HepG2 (cell line): ENCODE measurements at regions not wholly inside any gene's neighbourhood (a gene's known extent, or its start where the extent isn't known, plus 50 kb on each side); places are given as distances from the start of the nearest gene placed in this dataset.
A peak's percentile ranks its signal among the peaks of the same experiment; 100 is the strongest.

Experiments used
- ATAC-seq: fragments of 200-7000 bp; cut with Tn5 transposase; 3 replicates; pipeline ENCODE4 v1.9.1; 2020; ENCODE audit warnings: mild to moderate bottlenecking, moderate library complexity
- BruUV-seq: library from RNA; stranded (reverse); fragments of 400-500 nt; replicated peaks from 2 replicates; lab custom pipeline; 2021; lab: Mats Ljungman, UMichigan
- CTCF ChIA-PET: fragments of 300-600 bp; formaldehyde crosslinking; extraction: SDS; loops from one replicate; lab custom pipeline; 2021; ENCODE audit warnings: low total read pairs, inconsistent platforms, low intra/inter-chr PET ratio; lab: Yijun Ruan, JAX
- POLR2A ChIA-PET: fragments of 350-600 bp; sonication (Branson Sonifier 250); formaldehyde crosslinking; loops from one replicate; lab custom pipeline; 2020; ENCODE audit warnings: antibody characterized with exemption, inconsistent platforms; lab: Yijun Ruan, JAX
- DNase-seq: peaks from one replicate; pipeline ENCODE4 v3.0.0-alpha.2; 2015; ENCODE audit warnings: low spot score
- FAIRE-seq: peaks from 3 replicates; lab custom pipeline; 2011; peaks lifted over from hg19 to GRCh38; lab: Jason Lieb, UNC
- H2AFZ ChIP-seq: one replicate; pipeline ENCODE4 v1.6.1; 2011; ENCODE audit warnings: low read length, inconsistent platforms
- H3K27ac ChIP-seq: fragments of 300-600 bp; 3 replicates; pipeline ENCODE4 v1.8.0; 2011; ENCODE audit warnings: mixed run types, mild to moderate bottlenecking, mixed read lengths, low read length, inconsistent platforms; ENCODE audit not compliant: insufficient read depth; ENCODE audit errors: extremely low read length
- H3K27me3 ChIP-seq, 2 experiments: fragments of 200-600 bp in 1 of 2; 2 replicates in 1 of 2; 3 replicates in 1 of 2; pipeline versions ENCODE4 v1.6.0 to v1.8.0; 2011; ENCODE audit warnings: low read length in 2 of 2, mild to moderate bottlenecking in 2 of 2, moderate library complexity in 2 of 2, inconsistent platforms in 1 of 2; ENCODE audit not compliant: insufficient read depth in 2 of 2, control insufficient read depth in 1 of 2
- H3K36me3 ChIP-seq, 2 experiments: fragments of 200-600 bp in 1 of 2; replicated peaks in 1 of 2; 2 replicates in 1 of 2; 3 replicates in 1 of 2; pipeline versions ENCODE4 v1.5.1 to v1.8.0; 2011; ENCODE audit warnings: low read length in 2 of 2, inconsistent platforms in 1 of 2; ENCODE audit not compliant: insufficient read depth in 2 of 2, control insufficient read depth in 1 of 2
- H3K4me1 ChIP-seq: 2 replicates; pipeline ENCODE4 v1.5.1; 2012; ENCODE audit warnings: low read length, inconsistent platforms; ENCODE audit not compliant: insufficient read depth
- H3K4me2 ChIP-seq: 2 replicates; pipeline ENCODE4 v1.6.0; 2011; ENCODE audit warnings: low read depth, low read length, inconsistent platforms
- H3K4me3 ChIP-seq, 3 experiments: fragments of 200-600 bp in 1 of 3; sonication (generic), shearing (Covaris generic) in 1 of 3; replicated peaks in 1 of 3; 2 replicates each; pipeline ENCODE4 v1.5.1; 2011 to 2016; ENCODE audit warnings: low read length in 3 of 3, inconsistent platforms in 2 of 3, low read depth in 2 of 3, mild to moderate bottlenecking in 2 of 3, control low read depth in 1 of 3, mixed read lengths in 1 of 3; ENCODE audit not compliant: insufficient read depth in 1 of 3
- H3K79me2 ChIP-seq: one replicate; pipeline ENCODE4 v1.6.1; 2011; ENCODE audit warnings: low read length, inconsistent platforms; ENCODE audit not compliant: insufficient read depth
- H3K9ac ChIP-seq: 2 replicates; pipeline ENCODE4 v1.6.0; 2011; ENCODE audit warnings: mild to moderate bottlenecking, low read depth, low read length, inconsistent platforms; ENCODE audit not compliant: insufficient read depth
- H3K9me3 ChIP-seq: 2 replicates; pipeline ENCODE4 v1.5.1; 2012; ENCODE audit warnings: mild to moderate bottlenecking, low read length
- H4K20me1 ChIP-seq: 2 replicates; pipeline ENCODE4 v1.6.0; 2011; ENCODE audit warnings: inconsistent platforms, mild to moderate bottlenecking, low read length, moderate library complexity; ENCODE audit not compliant: insufficient read depth
- BRCA1 ChIP-seq: sonication (generic); formaldehyde crosslinking; IDR thresholded peaks from 2 replicates; pipeline ENCODE4 v1.4.0; 2020; ENCODE audit warnings: missing genetic modification reagents
- EHMT2 ChIP-seq: fragments of 200-600 bp; sonication (generic); IDR thresholded peaks from 2 replicates; pipeline ENCODE4 v1.7.0; 2017; ENCODE audit warnings: antibody characterized with exemption, low read depth, low read length, borderline replicate concordance
- FOXK1 ChIP-seq: sonication (generic); formaldehyde crosslinking; IDR thresholded peaks from 2 replicates; pipeline ENCODE4 v1.4.0; 2020; ENCODE audit warnings: low read depth, missing genetic modification reagents, borderline replicate concordance
- FOXO4 ChIP-seq: sonication (generic); formaldehyde crosslinking; conservative IDR thresholded peaks from 2 replicates; pipeline ENCODE4 v1.8.1; 2023; ENCODE audit warnings: missing genetic modification reagents
- HHEX ChIP-seq: IDR thresholded peaks from 2 replicates; pipeline ENCODE4 v1.6.1; 2016; ENCODE audit warnings: control low read depth
- HIVEP1 ChIP-seq: sonication (generic); formaldehyde crosslinking; IDR thresholded peaks from 2 replicates; pipeline ENCODE4 v1.4.0; 2020; ENCODE audit warnings: mild to moderate bottlenecking, missing genetic modification reagents
- HNF4A ChIP-seq: sonication (generic); formaldehyde crosslinking; IDR thresholded peaks from 2 replicates; pipeline ENCODE4 v1.4.0; 2020; ENCODE audit warnings: missing genetic modification reagents
- KLF12 ChIP-seq: sonication (generic); formaldehyde crosslinking; IDR thresholded peaks from 2 replicates; pipeline ENCODE4 v1.4.0; 2020; ENCODE audit warnings: missing genetic modification reagents, borderline replicate concordance
- KLF13 ChIP-seq: sonication (generic); formaldehyde crosslinking; IDR thresholded peaks from 2 replicates; pipeline ENCODE4 v1.4.0; 2020; ENCODE audit warnings: mild to moderate bottlenecking, missing genetic modification reagents
- MYNN ChIP-seq: sonication (generic); formaldehyde crosslinking; IDR thresholded peaks from 2 replicates; pipeline ENCODE4 v1.4.0; 2020; ENCODE audit warnings: mild to moderate bottlenecking, low read depth, missing genetic modification reagents
- NFYB ChIP-seq: sonication (generic); formaldehyde crosslinking; IDR thresholded peaks from 2 replicates; pipeline ENCODE4 v1.4.0; 2020; ENCODE audit warnings: missing genetic modification reagents
- PITX1 ChIP-seq: sonication (generic); formaldehyde crosslinking; IDR thresholded peaks from 2 replicates; pipeline ENCODE4 v1.5.1; 2020; ENCODE audit warnings: mild to moderate bottlenecking, missing genetic modification reagents
- POLR2AphosphoS2 ChIP-seq: IDR thresholded peaks from 2 replicates; pipeline ENCODE4 v1.6.1; 2011; ENCODE audit warnings: low read depth, low read length, improper control_type of control experiment
- RFXAP ChIP-seq: sonication (generic); formaldehyde crosslinking; IDR thresholded peaks from 2 replicates; pipeline ENCODE4 v1.4.0; 2020; ENCODE audit warnings: missing genetic modification reagents, borderline replicate concordance
- SMAD9 ChIP-seq: sonication (generic); formaldehyde crosslinking; IDR thresholded peaks from 2 replicates; pipeline ENCODE4 v1.5.1; 2020; ENCODE audit warnings: mild to moderate bottlenecking, missing genetic modification reagents
- SNAI1 ChIP-seq: sonication (generic); formaldehyde crosslinking; IDR thresholded peaks from 2 replicates; pipeline ENCODE4 v1.5.0; 2020; ENCODE audit warnings: mild to moderate bottlenecking, missing genetic modification reagents, borderline replicate concordance
- SNRNP70 ChIP-seq: fragments of 200-400 bp; formaldehyde crosslinking; IDR thresholded peaks from 2 replicates; pipeline ENCODE4 v1.6.1; 2017; ENCODE audit warnings: mild to moderate bottlenecking, low read depth, low read length, moderate library complexity
- SP5 ChIP-seq: IDR thresholded peaks from 2 replicates; pipeline ENCODE4 v1.6.1; 2016; ENCODE audit warnings: low read depth, borderline replicate concordance
- ZBTB25 ChIP-seq: IDR thresholded peaks from 2 replicates; pipeline ENCODE4 v1.6.1; 2018; ENCODE audit warnings: missing genetic modification reagents
- ZFP36L1 ChIP-seq: sonication (generic); formaldehyde crosslinking; IDR thresholded peaks from 2 replicates; pipeline ENCODE4 v1.8.0; 2022; ENCODE audit warnings: mild to moderate bottlenecking, missing genetic modification reagents, moderate library complexity
- ZIK1 ChIP-seq: sonication (generic); formaldehyde crosslinking; IDR thresholded peaks from 2 replicates; pipeline ENCODE4 v1.5.0; 2020; ENCODE audit warnings: mild to moderate bottlenecking, low read depth, missing genetic modification reagents, borderline replicate concordance
- ZNF432 ChIP-seq: sonication (generic); formaldehyde crosslinking; IDR thresholded peaks from 2 replicates; pipeline ENCODE4 v1.5.0; 2020; ENCODE audit warnings: missing genetic modification reagents, mild to moderate bottlenecking, borderline replicate concordance
- ZNF549 ChIP-seq: sonication (generic); formaldehyde crosslinking; IDR thresholded peaks from 2 replicates; pipeline ENCODE4 v1.5.0; 2020; ENCODE audit warnings: missing genetic modification reagents
- ZNF567 ChIP-seq: sonication (generic); formaldehyde crosslinking; IDR thresholded peaks from 2 replicates; pipeline ENCODE4 v1.8.1; 2023; ENCODE audit warnings: mild to moderate bottlenecking, missing genetic modification reagents, borderline replicate concordance
- ZNF747 ChIP-seq: sonication (generic); formaldehyde crosslinking; IDR thresholded peaks from 2 replicates; pipeline ENCODE4 v1.8.1; 2023; ENCODE audit warnings: missing genetic modification reagents, mild to moderate bottlenecking, borderline replicate concordance
- WGBS: methylation state at CpG from one replicate; pipeline ENCODE4 v1.1.6; 2017; ENCODE audit warnings: low lambda C conversion rate; 5-methylcytosine and 5-hydroxymethylcytosine counted together
- in situ Hi-C: cut with HindIII; loops from 2 replicates; pipeline ENCODE4 v1.10.0; 2017; ENCODE audit warnings: low pct_unique_long_range_greater_than_20kb; ENCODE audit not compliant: extremely low pct_ligation_motif_present
- intact Hi-C: fragments of 100-400 bp; cut with micrococcal nuclease; formaldehyde crosslinking; loops from one replicate; pipeline ENCODE4 v1.10.0; 2022; ENCODE audit not compliant: unreplicated experiment

- Histone ChIP-seq H3K27ac (peak overlapping the region; percentile 83), H3K9me3 (no peaks in the 10 kb centered on the region), H3K36me3 (no peaks in the 10 kb centered on the region), H3K27me3 (no peaks in the 10 kb centered on the region), H2AFZ (no peak overlapping the region), H3K4me3 (no peak overlapping the region; a peak in 1 of 6 replicates), H3K4me1 (peaks cover 94% of the 10 kb centered on the region), H3K79me2 (no peaks in the 10 kb centered on the region), H4K20me1 (no peaks in the 10 kb centered on the region), H3K4me2 (peak overlapping the region; percentile 41), H3K9ac (peak overlapping the region; percentile 17)
- ChIA-PET CTCF (no interaction called here), POLR2A (no interaction called here)
- TSS peak; percentile 91 for BruUV-seq
- intact Hi-C loops (no loop called here), in situ Hi-C loops (no loop called here)
- 56% methylated on average over 12 of the region's 12 CpGs for WGBS
- DNase-seq (peak; percentile 27), FAIRE-seq (peak; percentile 49), ATAC-seq (peak; percentile 22)
- peak; percentile 39 for TF ChIP-seq HNF4A (CRISPR knock-in tag)
- TF ChIP-seq ZIK1 (CRISPR knock-in tag): no peak
- TF ChIP-seq ZNF432 (CRISPR knock-in tag): no peak
- no peak for TF ChIP-seq SNAI1
- TF ChIP-seq NFYB: no peak
- no peak for TF ChIP-seq HHEX (CRISPR knock-in tag)
- no peak for TF ChIP-seq MYNN (CRISPR knock-in tag)
- 0 out of 2 replicates have a peak, but pooled peaks have one; percentile 7 for TF ChIP-seq EHMT2
- TF ChIP-seq PITX1 (CRISPR knock-in tag): no peak
- no peak for TF ChIP-seq ZNF567
- TF ChIP-seq SNRNP70: no peak
- no peak for TF ChIP-seq SMAD9
- TF ChIP-seq ZBTB25 (CRISPR knock-in tag): no peak
- TF ChIP-seq KLF13 (CRISPR knock-in tag): no peak
- no peak for TF ChIP-seq POLR2AphosphoS2
- 0 out of 2 replicates have a peak, but pooled peaks have one; percentile 78 for TF ChIP-seq FOXO4 (CRISPR knock-in tag)
- TF ChIP-seq ZNF747 (CRISPR knock-in tag): no peak
- TF ChIP-seq SP5 (CRISPR knock-in tag): no peak
- TF ChIP-seq HIVEP1 (CRISPR knock-in tag): no peak
- TF ChIP-seq FOXK1 (CRISPR knock-in tag): no peak
- no peak for TF ChIP-seq ZNF549 (CRISPR knock-in tag)
- TF ChIP-seq BRCA1 (CRISPR knock-in tag): no peak
- TF ChIP-seq ZFP36L1: no peak
- TF ChIP-seq RFXAP: no peak
- no peak for TF ChIP-seq KLF12 (CRISPR knock-in tag)
These were observed 88.5 kb upstream of the UXS1 start for GRCh38 chr2:106282462-106283170.
